ENCODE measurements at regions not wholly inside any gene's neighbourhood (a gene's known extent, or its start where the extent isn't known, plus 50 kb on each side); places are given as distances from the start of the nearest gene placed in this dataset.

DNA sequence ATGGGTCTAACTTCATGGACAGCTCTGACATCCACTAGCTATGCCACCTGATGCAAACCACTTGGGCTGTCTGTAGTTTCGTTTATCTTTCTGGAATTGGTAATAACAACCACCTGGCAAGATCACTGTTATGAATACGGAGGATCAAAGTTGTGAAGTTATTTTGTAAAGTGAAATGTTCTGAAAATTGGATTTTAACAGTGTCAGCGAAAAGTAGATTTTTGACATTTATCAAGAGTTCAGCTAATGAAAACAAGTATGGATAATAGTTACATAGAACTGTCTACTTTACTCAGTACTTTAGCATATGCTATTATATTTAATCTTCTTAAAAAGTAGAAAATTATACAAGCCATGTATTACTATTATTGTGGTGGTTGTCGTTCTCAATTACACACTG lies 813.8 kb downstream of the RNF144A start:
- Histone ChIP-seq H3K4me3 (ENCODE audit: low read length) (no peak overlapping the region), H3K4me1 (ENCODE audit: control insufficient read depth, insufficient read depth, low read length) (no peaks in the 10 kb centered on the region), H3K36me3 (ENCODE audit: control insufficient read depth, insufficient read depth, low read length) (no peaks in the 10 kb centered on the region), H3K9ac (ENCODE audit: extremely low read depth, low read length, poor library complexity, severe bottlenecking) (no peak overlapping the region), H3K27ac (ENCODE audit: low read depth, low read length) (no peak overlapping the region), H3K27me3 (ENCODE audit: control insufficient read depth, insufficient read depth, low read length, poor library complexity, severe bottlenecking) (peaks cover 69% of the 10 kb centered on the region), H3K9me3 (ENCODE audit: control insufficient read depth, low read length) (no peaks in the 10 kb centered on the region)
- Mint-ChIP-seq H3K27me3 (ENCODE audit: insufficient read depth) (peaks cover 67% of the 10 kb centered on the region), H3K36me3 (ENCODE audit: low read depth) (no peaks in the 10 kb centered on the region), H3K9me3 (no peaks in the 10 kb centered on the region), H3K4me3 (no peak overlapping the region), H3K4me1 (peaks cover under 1% of the 10 kb centered on the region), H3K27ac (no peak overlapping the region)
- TF ChIP-seq, protein P1, sequence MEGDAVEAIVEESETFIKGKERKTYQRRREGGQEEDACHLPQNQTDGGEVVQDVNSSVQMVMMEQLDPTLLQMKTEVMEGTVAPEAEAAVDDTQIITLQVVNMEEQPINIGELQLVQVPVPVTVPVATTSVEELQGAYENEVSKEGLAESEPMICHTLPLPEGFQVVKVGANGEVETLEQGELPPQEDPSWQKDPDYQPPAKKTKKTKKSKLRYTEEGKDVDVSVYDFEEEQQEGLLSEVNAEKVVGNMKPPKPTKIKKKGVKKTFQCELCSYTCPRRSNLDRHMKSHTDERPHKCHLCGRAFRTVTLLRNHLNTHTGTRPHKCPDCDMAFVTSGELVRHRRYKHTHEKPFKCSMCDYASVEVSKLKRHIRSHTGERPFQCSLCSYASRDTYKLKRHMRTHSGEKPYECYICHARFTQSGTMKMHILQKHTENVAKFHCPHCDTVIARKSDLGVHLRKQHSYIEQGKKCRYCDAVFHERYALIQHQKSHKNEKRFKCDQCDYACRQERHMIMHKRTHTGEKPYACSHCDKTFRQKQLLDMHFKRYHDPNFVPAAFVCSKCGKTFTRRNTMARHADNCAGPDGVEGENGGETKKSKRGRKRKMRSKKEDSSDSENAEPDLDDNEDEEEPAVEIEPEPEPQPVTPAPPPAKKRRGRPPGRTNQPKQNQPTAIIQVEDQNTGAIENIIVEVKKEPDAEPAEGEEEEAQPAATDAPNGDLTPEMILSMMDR (conservative IDR thresholded peaks at IDR 0.05): no peak
- 93 to 97% methylated on average over 2 to 3 of the region's 4 CpGs for WGBS, 2 experiments (ENCODE audit: insufficient coverage in 1 of 2, insufficient read length in 1 of 2)
- DNase-seq: no peak

DNA sequence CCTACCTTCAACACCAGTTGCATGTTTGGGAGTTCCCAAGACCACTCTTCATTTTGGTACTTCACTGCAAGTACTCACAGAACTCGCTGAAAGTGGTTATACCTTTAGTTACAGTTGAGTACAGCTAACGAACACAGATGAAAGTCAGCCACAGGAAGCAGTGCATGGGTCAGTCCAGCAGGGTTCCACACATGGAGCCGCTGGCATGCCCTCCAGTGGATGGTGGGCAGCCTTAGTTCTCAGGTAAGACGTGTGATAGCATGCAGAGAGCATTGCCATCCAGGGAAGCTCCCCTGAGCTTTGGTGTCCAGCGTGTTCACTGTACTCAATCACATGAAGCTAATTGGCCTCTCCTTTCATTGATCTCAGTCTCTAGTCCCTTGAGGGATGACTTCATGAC lies 815.3 kb downstream of the RNF144A start:
- Histone ChIP-seq H3K9me3 (ENCODE audit: control insufficient read depth, low read length) (no peaks in the 10 kb centered on the region), H3K4me1 (ENCODE audit: control insufficient read depth, insufficient read depth, low read length) (no peaks in the 10 kb centered on the region), H3K4me3 (ENCODE audit: low read length) (no peak overlapping the region), H3K27ac (ENCODE audit: low read depth, low read length) (no peak overlapping the region), H3K9ac (ENCODE audit: extremely low read depth, low read length, poor library complexity, severe bottlenecking) (no peak overlapping the region), H3K36me3 (ENCODE audit: control insufficient read depth, insufficient read depth, low read length) (no peaks in the 10 kb centered on the region), H3K27me3 (ENCODE audit: control insufficient read depth, insufficient read depth, low read length, poor library complexity, severe bottlenecking) (peaks cover 54% of the 10 kb centered on the region)
- TF ChIP-seq, protein P1 (conservative IDR thresholded peaks at IDR 0.05): peak; percentile 26
- no peak for DNase-seq
- H3K27me3 Mint-ChIP-seq (ENCODE audit: insufficient read depth): peaks cover 60% of the 10 kb centered on the region
- H3K4me3 Mint-ChIP-seq: no peak overlapping the region
- no peak overlapping the region for H3K27ac Mint-ChIP-seq
- 94 to 96% methylated on average over 5 of the region's 5 CpGs for WGBS, 2 experiments (ENCODE audit: insufficient coverage in 1 of 2, insufficient read length in 1 of 2)
- no peaks in the 10 kb centered on the region for H3K9me3 Mint-ChIP-seq
- no peaks in the 10 kb centered on the region for H3K4me1 Mint-ChIP-seq
- H3K36me3 Mint-ChIP-seq (ENCODE audit: low read depth): no peaks in the 10 kb centered on the region

DNA sequence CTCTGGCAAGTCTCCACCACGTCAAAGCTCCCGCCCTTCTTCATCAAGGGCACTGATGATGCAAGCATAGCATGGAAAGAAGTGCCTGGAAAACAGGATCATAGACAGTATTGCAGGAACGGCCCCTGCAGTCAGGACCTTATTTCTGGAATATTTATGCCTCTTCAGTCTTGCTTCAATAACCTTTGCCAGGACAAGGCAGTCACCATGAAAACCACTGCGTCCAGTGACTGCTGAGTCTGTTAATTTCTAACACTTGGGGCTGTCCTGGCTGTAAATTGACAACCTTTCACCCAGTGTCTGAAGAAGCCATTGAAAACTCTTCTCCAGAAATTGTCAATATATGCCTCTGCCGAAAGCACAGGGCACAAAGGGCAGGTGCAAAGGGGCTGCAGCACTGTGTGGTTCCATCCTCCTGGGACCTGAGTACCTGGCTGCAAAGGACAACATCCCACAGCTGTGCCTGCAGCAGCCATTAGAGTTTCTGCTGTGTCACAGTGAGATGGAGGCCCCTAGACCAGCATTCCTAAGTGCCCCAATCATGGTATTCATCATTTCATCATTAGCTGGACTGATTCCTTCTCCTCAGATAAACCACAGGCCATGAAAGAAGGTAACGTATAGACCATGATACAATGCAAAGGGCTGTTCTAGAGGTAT lies 819.6 kb downstream of the RNF144A start:
- Histone ChIP-seq H3K4me1 (ENCODE audit: control insufficient read depth, insufficient read depth, low read length) (no peaks in the 10 kb centered on the region), H3K27me3 (ENCODE audit: control insufficient read depth, insufficient read depth, low read length, poor library complexity, severe bottlenecking) (peaks cover 11% of the 10 kb centered on the region), H3K9me3 (ENCODE audit: control insufficient read depth, low read length) (no peaks in the 10 kb centered on the region), H3K36me3 (ENCODE audit: control insufficient read depth, insufficient read depth, low read length) (no peaks in the 10 kb centered on the region), H3K9ac (ENCODE audit: extremely low read depth, low read length, poor library complexity, severe bottlenecking) (no peak overlapping the region), H3K27ac (ENCODE audit: low read depth, low read length) (no peak overlapping the region), H3K4me3 (ENCODE audit: low read length) (no peak overlapping the region)
- H3K27me3 Mint-ChIP-seq (ENCODE audit: insufficient read depth): peaks cover 25% of the 10 kb centered on the region
- H3K9me3 Mint-ChIP-seq: no peaks in the 10 kb centered on the region
- no peak overlapping the region for H3K4me3 Mint-ChIP-seq
- DNase-seq: no peak
- TF ChIP-seq, protein P1 (conservative IDR thresholded peaks at IDR 0.05): no peak
- H3K36me3 Mint-ChIP-seq (ENCODE audit: low read depth): no peaks in the 10 kb centered on the region
- no peak overlapping the region for H3K27ac Mint-ChIP-seq
- 60 to 68% methylated on average over 4 to 6 of the region's 6 CpGs for WGBS, 2 experiments (ENCODE audit: insufficient coverage in 1 of 2, insufficient read length in 1 of 2)
- H3K4me1 Mint-ChIP-seq: no peaks in the 10 kb centered on the region

Measured in endodermal cell (in vitro differentiated cells).